Adrenal gland (tissue), 5 donors: ENCODE measurements at regions not wholly inside any gene's neighbourhood (a gene's known extent, or its start where the extent isn't known, plus 50 kb on each side); places are given as distances from the start of the nearest gene placed in this dataset.

Experiments
- CTCF ChIP-seq, 6 experiments: fragments of 450-650 bp in 4 of 6; fragments of 200-600 bp in 2 of 6; sonication (generic) in 1 of 6; IDR thresholded peaks; 1 replicate in 5 of 6; 2 replicates in 1 of 6; pipeline versions ENCODE4 v1.5.1 to v1.8.0; 2016 to 2021; ENCODE audit warnings: antibody characterized with exemption in 6 of 6, mild to moderate bottlenecking in 2 of 6, moderate library complexity in 1 of 6
- POLR2A ChIP-seq, 2 donors: fragments of 450-650 bp; IDR thresholded peaks; one replicate each; pipeline ENCODE4 v1.6.1; 2017; ENCODE audit warnings: antibody characterized with exemption in 2 of 2, mild to moderate bottlenecking in 2 of 2, moderate library complexity in 1 of 2
- donor health status: DM: no; HTN: no; CAD: no.

GRCh38 chr12:66978802-66979201 is 290.4 kb upstream of the CAND1 start:
- TF ChIP-seq POLR2A (IDR thresholded peaks at IDR 0.05) (no peak), CTCF (IDR thresholded peaks at IDR 0.05) (no peak)
